GM18511 (cell line): ENCODE measurements at regions not wholly inside any gene's neighbourhood (a gene's known extent, or its start where the extent isn't known, plus 50 kb on each side); places are given as distances from the start of the nearest gene placed in this dataset.
"Not testable (repeated sequence)": the region's sequence is repeated elsewhere in the genome, so short reads cannot be mapped to it uniquely, and the experiment has no call there.

Experiments used
- ATAC-seq: cut with Tn5 transposase; IDR thresholded peaks from one replicate; pipeline ENCODE4 v1.9.1; 2021; ENCODE audit warnings: mild to moderate bottlenecking, moderate library complexity; ENCODE audit not compliant: unreplicated experiment

GRCh38 chr10:108629834-108630233 lies 1293.5 kb downstream of the XPNPEP1 start:
- ATAC-seq, result no peak

- no peak for ATAC-seq
Observed at GRCh38 chr10:108624052-108624451, 1299.3 kb downstream of the XPNPEP1 start.

GRCh38 chr10:108620821-108621534 lies 1302.3 kb downstream of the XPNPEP1 start:
- no peak for ATAC-seq

GRCh38 chr10:108616559-108617285 lies 1306.6 kb downstream of the XPNPEP1 start:
- no peak for ATAC-seq

DNA sequence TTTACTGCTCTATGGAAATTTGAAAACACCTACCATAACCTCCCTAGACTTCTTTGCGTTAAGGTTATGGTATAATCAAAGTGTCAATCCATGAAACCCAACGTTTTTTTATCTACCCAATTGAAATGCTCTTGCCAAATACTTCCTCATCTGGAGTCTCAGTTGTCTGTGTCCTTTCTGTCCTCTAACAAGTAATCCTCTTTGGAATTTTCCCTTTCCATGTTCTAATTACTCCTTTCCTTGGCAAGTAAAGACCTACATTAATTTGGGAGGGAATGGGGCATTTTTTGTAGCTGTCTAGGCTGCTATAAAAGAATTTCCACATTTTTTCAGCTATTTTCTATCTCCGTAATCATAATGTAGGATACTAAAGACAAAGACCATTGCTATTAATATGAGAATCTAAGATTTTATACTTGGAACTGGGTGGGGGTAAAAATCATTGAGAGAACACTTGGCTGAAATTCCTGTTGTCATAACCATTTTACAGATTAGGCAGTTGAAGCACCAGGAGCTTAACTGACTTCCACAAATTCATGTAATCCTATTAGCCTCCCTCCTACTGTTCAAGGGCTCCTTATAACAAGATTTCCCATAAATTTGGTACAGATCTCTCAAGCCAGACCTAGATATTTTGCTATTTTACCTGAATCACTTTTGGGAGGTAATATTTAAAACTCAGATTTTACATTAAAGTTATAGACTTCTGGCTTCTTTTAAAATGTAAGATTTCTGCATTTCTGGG lies 1307.6 kb downstream of the XPNPEP1 start:
- ATAC-seq, result no peak

GRCh38 chr10:108612485-108612884 lies 1310.8 kb downstream of the XPNPEP1 start:
- no peak for ATAC-seq

GRCh38 chr10:108608860-108609259 lies 1314.5 kb downstream of the XPNPEP1 start:
- no peak for ATAC-seq

DNA sequence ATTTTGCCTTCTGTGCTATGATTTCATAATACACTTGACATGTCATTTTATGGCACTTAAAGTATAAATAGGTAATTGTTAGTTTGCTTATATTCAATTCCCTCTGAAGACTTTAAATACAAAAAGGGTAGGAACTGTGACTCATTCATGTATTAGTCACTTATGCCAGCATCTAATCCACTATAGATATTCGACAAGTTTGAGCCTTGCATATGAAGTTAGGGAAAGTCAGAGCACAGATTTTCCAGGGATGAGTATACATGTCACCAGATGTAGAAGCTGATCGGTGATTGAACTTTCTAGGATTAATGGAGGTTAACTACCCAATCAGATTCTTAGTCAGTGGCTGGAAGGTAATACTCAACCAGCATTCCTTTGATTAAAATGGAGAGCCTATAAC lies 1321.5 kb downstream of the XPNPEP1 start:
- ATAC-seq, result no peak

GRCh38 chr10:108600511-108600910 lies 1322.8 kb downstream of the XPNPEP1 start:
- not testable (repeated sequence) for ATAC-seq

DNA sequence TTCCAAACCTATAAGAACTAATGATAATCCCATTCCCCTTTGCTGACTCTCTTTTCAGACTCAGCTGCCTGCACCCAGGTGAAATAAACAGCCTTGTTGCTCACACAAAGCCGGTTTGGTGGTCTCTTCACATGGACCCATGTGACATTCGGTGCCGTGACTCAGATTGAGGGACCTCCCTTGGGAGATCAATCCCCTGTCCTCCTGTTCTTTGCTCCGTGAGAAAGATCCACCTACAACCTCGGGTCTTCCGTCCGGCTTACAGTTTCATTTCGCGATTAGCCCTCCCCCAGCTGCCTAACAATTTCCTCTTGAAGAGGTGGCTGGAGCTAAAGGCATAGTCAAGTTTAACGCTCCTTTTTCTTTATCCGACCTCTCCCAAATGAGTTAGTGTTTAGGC lies 1324.0 kb downstream of the XPNPEP1 start:
- ATAC-seq, result not testable (repeated sequence)

DNA sequence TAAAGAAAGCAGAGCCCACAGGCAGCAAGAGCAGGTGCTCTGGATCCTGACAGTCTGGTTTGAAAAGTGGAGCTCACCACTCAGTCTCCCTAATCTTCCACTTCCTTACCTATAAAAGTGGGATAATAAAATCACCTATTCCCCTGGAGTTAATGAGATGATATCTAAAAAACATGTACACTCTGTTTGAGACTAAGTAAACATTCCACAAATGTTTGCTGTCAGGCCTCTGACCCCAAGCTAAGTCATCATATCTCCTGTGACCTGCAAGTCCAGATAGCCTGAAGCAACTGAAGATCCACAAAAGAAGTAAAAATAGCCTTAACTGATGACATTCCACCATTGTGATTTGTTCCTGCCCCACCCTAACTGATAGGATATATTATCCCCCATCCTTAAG lies 1324.5 kb downstream of the XPNPEP1 start:
- no peak for ATAC-seq

GRCh38 chr10:108598320-108598695 lies 1325.0 kb downstream of the XPNPEP1 start:
- no peak for ATAC-seq

GRCh38 chr10:108597657-108598319 lies 1325.5 kb downstream of the XPNPEP1 start:
- ATAC-seq, result no peak

GRCh38 chr10:108597031-108597430 lies 1326.3 kb downstream of the XPNPEP1 start:
- no peak for ATAC-seq

DNA sequence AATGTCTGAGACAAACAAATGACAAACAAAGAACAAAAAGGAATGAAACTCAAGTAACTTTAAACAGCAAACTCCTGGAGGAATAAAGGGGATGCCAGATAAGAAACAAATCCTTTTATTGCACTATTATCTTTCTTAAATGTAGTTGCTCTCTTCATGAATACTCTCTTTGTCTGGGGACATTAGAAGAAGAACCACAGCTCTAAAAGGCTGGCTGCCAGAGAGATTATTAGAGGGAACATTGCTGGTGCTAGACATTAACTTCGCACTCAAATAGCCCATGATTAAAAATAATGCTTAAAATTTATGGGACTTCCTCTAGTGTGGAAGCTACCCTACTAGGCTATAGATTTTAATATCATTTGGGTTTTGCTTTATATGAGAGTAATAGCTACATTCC lies 1330.4 kb downstream of the XPNPEP1 start:
- ATAC-seq, result no peak

DNA sequence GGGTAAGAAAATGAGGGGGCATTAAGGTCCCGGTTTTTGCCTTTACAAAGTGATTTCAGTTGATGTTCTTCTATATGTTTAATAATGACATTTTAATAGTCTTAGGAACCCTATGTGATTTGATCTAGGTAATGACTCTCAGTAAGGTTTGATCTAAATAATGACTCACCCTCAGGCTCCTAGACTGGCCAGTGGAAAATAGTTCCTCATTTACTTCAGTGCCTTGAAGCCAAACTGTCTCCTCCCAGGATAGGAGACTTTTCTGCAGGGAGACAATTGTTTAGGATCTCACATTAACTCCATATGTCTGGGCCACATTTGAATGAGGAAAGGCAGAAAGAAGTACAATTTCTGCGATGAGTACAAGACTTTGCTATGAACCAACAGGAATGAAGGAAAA lies 1331.9 kb downstream of the XPNPEP1 start:
- no peak for ATAC-seq

GRCh38 chr10:108586424-108586823 lies 1336.9 kb downstream of the XPNPEP1 start:
- ATAC-seq, result no peak

DNA sequence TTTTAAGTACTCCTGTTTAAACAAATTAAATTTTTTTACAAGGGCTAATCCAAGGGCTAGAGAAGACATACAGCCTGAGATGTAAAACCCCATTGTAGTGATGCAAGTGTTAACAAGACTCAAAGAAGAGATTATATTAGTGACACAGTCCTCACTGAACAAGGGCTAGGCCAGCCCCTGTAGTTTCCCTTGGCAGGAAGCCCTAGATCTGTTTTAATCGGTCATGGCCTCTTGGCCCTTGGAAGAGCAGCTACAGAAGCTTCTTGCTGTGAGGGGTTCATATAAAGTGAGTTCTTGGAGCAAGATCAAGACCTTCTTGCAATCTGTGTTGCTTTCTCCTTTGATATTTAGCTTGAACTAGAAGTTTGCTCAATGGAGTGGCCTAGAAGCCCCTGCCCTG lies 1339.4 kb downstream of the XPNPEP1 start:
- ATAC-seq, result no peak

- ATAC-seq, result no peak
Observed at GRCh38 chr10:108582888-108583287, 1340.4 kb downstream of the XPNPEP1 start.

GRCh38 chr10:108582387-108582786 lies 1340.9 kb downstream of the XPNPEP1 start:
- no peak for ATAC-seq

GRCh38 chr10:108578258-108578657 lies 1345.1 kb downstream of the XPNPEP1 start:
- ATAC-seq, result no peak
